Adipocyte (in vitro differentiated cells): ENCODE measurements at regions not wholly inside any gene's neighbourhood (a gene's known extent, or its start where the extent isn't known, plus 50 kb on each side); places are given as distances from the start of the nearest gene placed in this dataset.

Source experiments
- DNase-seq: peaks from one replicate; pipeline ENCODE4 v3.0.0-alpha.2; 2015; ENCODE audit warnings: low read depth
- H3K27me3 ChIP-seq: replicated peaks from 2 replicates; pipeline ENCODE4 v1.7.0; 2013; ENCODE audit warnings: mild to moderate bottlenecking, low read length, moderate library complexity; ENCODE audit not compliant: control insufficient read depth, insufficient read depth
- H3K36me3 ChIP-seq: 2 replicates; pipeline ENCODE4 v1.7.0; 2013; ENCODE audit warnings: low read length, mild to moderate bottlenecking, moderate library complexity; ENCODE audit not compliant: control insufficient read depth, insufficient read depth, severe bottlenecking
- H3K4me1 ChIP-seq: 2 replicates; pipeline ENCODE4 v1.7.0; 2013; ENCODE audit warnings: mild to moderate bottlenecking, low read length, moderate library complexity; ENCODE audit not compliant: control insufficient read depth, insufficient read depth
- H3K4me3 ChIP-seq: 2 replicates; pipeline ENCODE4 v1.7.0; 2013; ENCODE audit warnings: mild to moderate bottlenecking, low read length, moderate library complexity
- H3K9ac ChIP-seq: 2 replicates; pipeline ENCODE4 v1.7.0; 2013; ENCODE audit warnings: mild to moderate bottlenecking, low read length, moderate library complexity
- H3K9me3 ChIP-seq: 2 replicates; pipeline ENCODE4 v1.7.0; 2013; ENCODE audit warnings: mild to moderate bottlenecking, low read length, moderate library complexity; ENCODE audit not compliant: control insufficient read depth

DNA sequence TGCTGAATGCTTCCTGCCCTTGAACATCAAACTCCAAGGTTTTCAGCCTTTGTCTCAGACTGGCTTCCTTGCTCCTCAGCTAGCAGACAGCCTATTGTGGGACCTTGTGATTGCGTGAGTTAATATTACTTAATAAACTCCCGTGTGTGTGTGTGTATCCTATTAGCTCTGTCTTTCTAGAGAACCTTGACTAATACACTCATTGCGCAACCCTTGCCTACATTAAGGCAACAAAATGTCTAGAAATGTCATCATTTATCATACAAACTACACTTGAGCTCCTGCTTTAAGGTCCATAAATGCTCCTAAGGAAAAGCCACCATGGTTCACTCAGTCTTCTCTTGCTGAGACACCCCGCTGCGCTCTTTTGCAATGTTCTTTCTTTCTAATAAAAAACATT lies 2861.0 kb downstream of the PCDH9 start:
- Histone ChIP-seq H3K9ac (no peak overlapping the region), H3K4me1 (no peaks in the 10 kb centered on the region), H3K9me3 (no peaks in the 10 kb centered on the region), H3K4me3 (no peak overlapping the region), H3K27me3 (no peaks in the 10 kb centered on the region), H3K36me3 (no peaks in the 10 kb centered on the region)
- DNase-seq = peak; percentile 50

DNA sequence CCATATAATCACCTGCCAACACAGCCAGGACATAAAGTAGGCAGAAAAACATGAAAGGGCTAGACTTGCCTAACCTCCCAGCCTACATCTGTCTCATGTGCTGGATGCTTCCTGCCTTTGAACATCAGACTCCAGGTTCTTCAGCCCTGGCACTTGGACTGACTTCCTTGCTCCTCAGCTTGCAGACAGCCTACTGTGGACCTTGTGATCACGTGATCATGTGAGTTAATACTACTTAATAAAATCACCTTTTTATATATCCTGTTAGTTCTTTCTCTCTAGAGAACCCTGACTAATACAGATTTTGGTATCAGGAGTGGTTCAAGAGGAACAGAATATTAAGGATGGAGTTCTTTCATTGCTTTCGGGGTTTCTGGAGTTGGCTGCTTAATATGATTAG lies 2867.6 kb downstream of the PCDH9 start:
- Histone ChIP-seq H3K36me3 (no peaks in the 10 kb centered on the region), H3K9me3 (no peaks in the 10 kb centered on the region), H3K27me3 (no peaks in the 10 kb centered on the region), H3K4me3 (no peak overlapping the region), H3K9ac (no peak overlapping the region), H3K4me1 (no peaks in the 10 kb centered on the region)
- no peak for DNase-seq

DNA sequence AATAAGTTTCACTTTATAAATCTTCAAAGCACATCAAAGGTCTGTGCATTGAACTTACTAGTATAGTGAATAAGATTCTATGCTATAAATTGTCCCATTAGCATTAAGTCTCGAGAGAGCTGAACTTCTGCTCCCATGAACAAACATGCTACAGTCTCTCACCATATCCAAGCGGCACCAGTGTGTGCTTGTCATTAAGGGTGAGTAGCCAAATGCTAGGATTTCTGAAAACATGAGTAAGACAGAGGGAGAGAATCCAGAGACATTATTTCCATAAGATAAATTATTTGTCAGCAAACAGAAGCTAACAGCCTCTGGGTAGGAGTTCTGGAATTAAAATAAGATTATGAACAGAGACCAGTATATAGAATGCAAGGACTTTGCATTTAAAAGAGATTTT lies 2882.5 kb downstream of the PCDH9 start:
- H3K4me1 ChIP-seq = no peaks in the 10 kb centered on the region
- H3K9ac ChIP-seq = no peak overlapping the region
- no peaks in the 10 kb centered on the region for H3K27me3 ChIP-seq
- H3K36me3 ChIP-seq = no peaks in the 10 kb centered on the region
- no peak for DNase-seq
- no peak overlapping the region for H3K4me3 ChIP-seq
- peaks cover 3% of the 10 kb centered on the region for H3K9me3 ChIP-seq

DNA sequence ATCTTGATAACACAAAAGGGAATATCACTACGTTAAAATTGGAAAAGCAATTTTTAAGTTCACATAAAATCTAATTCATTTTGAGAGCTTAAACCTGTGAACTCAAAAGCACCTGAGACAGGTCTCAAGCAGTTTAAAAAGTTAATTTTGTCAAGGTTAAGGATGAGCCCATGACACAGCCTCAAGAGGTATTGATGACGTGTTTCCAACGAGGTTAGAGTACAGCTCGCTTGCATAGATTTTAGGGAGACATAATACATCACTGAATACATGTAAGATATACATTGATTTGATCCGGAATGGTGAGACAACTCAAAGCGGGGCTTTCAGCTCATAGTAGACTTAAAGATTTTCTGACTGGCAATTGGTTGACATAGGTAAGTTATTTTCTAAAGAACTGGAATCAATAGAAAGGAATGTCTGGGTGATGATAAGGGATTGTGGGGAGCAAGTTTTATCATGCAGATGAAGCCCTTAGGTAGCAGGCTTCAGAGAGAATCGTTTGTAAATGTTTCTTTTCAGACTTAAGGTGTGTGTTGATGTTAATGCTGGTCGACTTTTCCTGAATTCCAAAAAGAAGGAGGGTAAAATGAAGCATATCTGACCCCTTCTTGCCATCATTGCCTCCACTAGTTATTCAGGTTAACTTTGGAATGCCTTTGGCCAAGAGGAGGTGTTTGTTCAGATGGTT lies 2890.6 kb downstream of the PCDH9 start:
- no peak overlapping the region for H3K9ac ChIP-seq
- H3K4me1 ChIP-seq = no peaks in the 10 kb centered on the region
- peaks cover 10% of the 10 kb centered on the region for H3K9me3 ChIP-seq
- H3K27me3 ChIP-seq = no peaks in the 10 kb centered on the region
- no peaks in the 10 kb centered on the region for H3K36me3 ChIP-seq
- no peak for DNase-seq
- H3K4me3 ChIP-seq = no peak overlapping the region

DNA sequence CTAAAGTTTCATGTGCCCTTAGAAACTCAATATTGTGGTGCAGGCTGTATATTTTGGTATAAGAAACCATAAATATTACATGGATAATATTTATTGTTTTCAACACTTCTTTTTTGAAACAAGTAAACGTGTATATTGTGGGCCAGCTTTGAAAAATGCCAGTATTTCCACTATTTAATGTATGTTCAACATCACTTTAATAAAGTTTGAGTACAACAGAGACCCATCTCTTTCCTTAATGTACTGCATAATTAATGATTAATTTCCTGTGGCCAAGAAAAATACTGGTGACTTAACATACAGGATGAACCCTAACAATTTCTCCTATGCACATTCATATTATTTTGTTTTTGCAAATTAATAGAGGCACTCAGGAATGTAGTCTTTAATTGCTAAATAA lies 2891.5 kb downstream of the PCDH9 start:
- H3K36me3 ChIP-seq = no peaks in the 10 kb centered on the region
- H3K9ac ChIP-seq = no peak overlapping the region
- no peaks in the 10 kb centered on the region for H3K4me1 ChIP-seq
- no peaks in the 10 kb centered on the region for H3K27me3 ChIP-seq
- no peak overlapping the region for H3K4me3 ChIP-seq
- peaks cover 10% of the 10 kb centered on the region for H3K9me3 ChIP-seq
- no peak for DNase-seq

DNA sequence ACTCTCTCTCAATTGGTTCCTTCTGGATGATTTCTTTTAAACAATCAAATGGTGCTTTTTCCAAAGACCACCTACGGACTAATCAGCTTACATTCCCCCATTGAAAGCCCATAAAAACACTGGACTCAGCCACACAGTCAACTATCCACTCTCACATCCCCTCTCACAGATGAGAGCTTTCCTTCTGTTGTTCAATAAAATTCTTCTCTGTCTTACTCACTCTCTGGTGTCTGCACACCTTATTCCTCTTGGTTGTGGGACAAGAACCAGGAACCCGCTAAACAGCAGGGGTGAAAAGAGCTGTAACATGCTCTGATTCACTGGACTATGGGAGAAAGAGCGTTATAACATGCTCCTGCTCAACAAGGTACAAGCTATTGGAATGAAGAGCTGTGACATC lies 2896.2 kb downstream of the PCDH9 start:
- Histone ChIP-seq H3K36me3 (no peaks in the 10 kb centered on the region), H3K9ac (no peak overlapping the region), H3K9me3 (peaks cover 3% of the 10 kb centered on the region), H3K27me3 (no peaks in the 10 kb centered on the region), H3K4me1 (no peaks in the 10 kb centered on the region), H3K4me3 (no peak overlapping the region)
- no peak for DNase-seq

DNA sequence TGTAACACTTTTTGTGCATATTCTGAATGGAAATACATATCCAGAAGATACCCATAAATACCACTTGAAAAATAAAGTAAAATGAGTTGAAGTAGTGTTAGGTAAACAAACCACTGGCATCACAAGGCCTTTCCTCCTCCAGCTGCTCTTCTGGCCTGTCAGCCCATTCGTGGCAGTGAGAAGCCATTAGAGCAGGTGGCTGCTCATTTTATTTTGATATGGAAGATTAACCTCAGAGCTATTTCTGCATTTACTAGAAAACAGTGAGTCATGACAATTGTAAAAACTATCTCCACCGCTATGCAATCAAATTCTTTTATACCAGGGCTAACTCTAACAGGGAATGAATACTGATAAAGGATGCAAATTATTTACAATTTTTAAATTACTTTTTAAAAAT lies 2898.1 kb downstream of the PCDH9 start:
- DNase-seq = no peak
- H3K9me3 ChIP-seq = peaks cover 3% of the 10 kb centered on the region

DNA sequence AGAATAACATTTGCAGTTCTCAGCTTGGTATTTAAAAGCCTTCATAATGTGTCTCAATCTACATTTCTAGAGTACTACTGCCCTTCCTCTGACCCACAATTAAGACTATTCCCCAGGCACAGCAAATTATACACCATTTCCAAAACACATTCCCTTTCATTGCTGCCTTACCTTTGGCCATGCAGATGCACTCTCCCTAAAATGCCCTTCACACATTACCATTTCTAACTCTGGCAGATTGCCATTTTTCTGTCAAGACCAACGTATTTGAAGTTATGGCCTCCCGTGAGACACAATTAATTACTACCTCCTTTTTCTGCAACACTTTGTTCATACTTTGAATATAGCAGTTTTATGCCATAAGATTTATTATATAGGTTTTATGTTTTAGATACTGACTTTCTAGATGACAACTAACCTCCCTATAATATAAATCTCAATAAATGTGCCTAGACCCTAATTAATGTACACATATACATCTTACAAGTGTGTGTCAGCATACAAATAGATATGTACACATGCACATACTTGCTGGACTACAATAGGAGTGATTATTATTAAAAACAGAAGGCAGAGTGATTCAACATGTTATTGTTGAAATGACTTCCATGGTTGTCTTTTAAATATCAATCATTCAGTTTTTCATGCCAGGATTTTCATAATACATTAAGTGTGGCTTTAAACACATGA lies 2902.5 kb downstream of the PCDH9 start:
- H3K9ac ChIP-seq = no peak overlapping the region
- H3K4me1 ChIP-seq = no peaks in the 10 kb centered on the region
- no peaks in the 10 kb centered on the region for H3K27me3 ChIP-seq
- H3K9me3 ChIP-seq = peaks cover 3% of the 10 kb centered on the region
- no peak for DNase-seq
- no peaks in the 10 kb centered on the region for H3K36me3 ChIP-seq
- H3K4me3 ChIP-seq = no peak overlapping the region

More for the DNA sequence above, 2898.1 kb downstream of the PCDH9 start:
- H3K36me3 ChIP-seq = no peaks in the 10 kb centered on the region
- no peak overlapping the region for H3K9ac ChIP-seq
- no peaks in the 10 kb centered on the region for H3K27me3 ChIP-seq
- no peak overlapping the region for H3K4me3 ChIP-seq
- H3K4me1 ChIP-seq = no peaks in the 10 kb centered on the region

DNA sequence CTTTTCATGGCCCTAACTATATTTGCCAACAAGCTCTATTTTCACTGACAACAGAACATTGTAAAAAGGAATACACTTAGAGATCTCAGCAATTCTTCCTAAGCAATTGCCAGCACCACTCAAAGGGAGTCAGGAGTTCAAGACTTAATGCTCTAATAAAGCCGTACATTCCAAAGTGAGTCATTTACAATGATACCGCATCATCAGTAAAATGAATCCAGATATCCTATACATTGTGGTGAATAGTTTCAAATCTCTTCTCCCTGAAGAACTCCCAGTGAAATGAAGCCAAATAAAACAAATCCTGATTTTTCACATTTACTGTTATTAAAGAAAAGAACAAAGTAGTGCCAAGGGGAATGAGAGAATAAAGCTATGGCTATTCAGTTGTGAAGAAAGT lies 2898.7 kb upstream of the PCDH20 start:
- peak; percentile 18 for DNase-seq
- Histone ChIP-seq H3K36me3 (no peaks in the 10 kb centered on the region), H3K27me3 (no peaks in the 10 kb centered on the region), H3K4me1 (no peaks in the 10 kb centered on the region), H3K9ac (no peak overlapping the region), H3K4me3 (no peak overlapping the region), H3K9me3 (peaks cover 3% of the 10 kb centered on the region)

DNA sequence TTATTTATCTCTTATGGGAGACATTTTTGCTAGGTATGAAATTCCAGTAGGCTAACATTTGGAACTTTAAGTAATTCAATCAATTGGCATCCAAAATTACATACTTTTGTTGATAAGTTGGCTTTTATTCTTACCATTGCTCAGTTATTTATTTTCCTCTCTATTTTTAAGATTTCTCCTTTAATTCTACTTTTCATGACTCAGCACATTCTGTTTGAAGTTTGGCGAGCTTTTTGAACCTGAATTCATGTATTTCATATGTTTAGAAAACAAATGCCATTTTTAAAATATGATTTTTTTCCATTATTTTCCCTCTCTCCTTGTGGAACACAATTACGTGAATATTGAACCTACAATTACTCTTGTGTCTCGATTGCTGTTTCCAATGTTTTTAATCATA lies 2896.3 kb upstream of the PCDH20 start:
- Histone ChIP-seq H3K4me1 (no peaks in the 10 kb centered on the region), H3K4me3 (no peak overlapping the region), H3K9me3 (peaks cover 3% of the 10 kb centered on the region), H3K9ac (no peak overlapping the region), H3K27me3 (no peaks in the 10 kb centered on the region), H3K36me3 (no peaks in the 10 kb centered on the region)
- no peak for DNase-seq

DNA sequence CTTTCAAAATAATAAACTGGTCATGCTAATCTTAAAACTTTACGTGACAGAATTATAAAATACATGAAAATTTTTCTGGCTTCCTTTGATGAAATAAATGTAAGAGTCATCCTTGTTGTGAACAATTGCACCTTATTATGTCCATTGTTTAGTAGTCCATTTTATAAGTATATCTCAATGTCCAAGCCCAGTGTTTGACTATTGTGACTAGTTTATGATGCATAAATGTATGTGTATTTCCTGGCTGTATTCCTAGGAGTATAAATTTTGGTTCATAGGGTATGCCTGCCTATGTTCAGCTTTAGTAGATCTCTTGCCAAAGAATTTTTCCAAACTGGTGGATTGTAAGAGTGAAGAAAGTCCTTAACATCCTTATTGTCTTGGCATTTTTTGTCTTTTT lies 2895.5 kb upstream of the PCDH20 start:
- H3K27me3 ChIP-seq = no peaks in the 10 kb centered on the region
- no peak overlapping the region for H3K9ac ChIP-seq
- no peak overlapping the region for H3K4me3 ChIP-seq
- no peak for DNase-seq
- H3K4me1 ChIP-seq = no peaks in the 10 kb centered on the region
- H3K9me3 ChIP-seq = peaks cover 3% of the 10 kb centered on the region
- H3K36me3 ChIP-seq = no peaks in the 10 kb centered on the region

DNA sequence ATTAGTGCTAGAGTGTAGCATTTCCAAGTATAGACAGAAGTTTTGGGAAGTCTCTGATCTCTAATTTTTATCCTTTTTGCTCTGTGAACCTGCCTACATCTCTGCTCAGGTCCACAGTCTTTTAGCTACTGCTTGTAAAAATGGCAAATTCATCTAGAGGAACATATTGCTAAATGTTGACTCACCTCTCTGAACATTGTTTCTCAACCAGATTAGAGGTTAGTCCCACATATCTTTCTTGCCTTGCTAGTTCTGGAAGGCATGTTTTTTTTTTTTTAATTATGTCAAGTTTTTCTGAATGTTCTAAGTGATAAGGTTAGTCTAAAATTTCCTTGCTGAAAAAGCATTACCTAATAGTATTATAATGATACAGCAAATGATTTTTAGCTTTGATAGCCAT lies 2889.6 kb upstream of the PCDH20 start:
- H3K4me3 ChIP-seq = no peak overlapping the region
- no peaks in the 10 kb centered on the region for H3K27me3 ChIP-seq
- no peak overlapping the region for H3K9ac ChIP-seq
- H3K9me3 ChIP-seq = no peaks in the 10 kb centered on the region
- no peaks in the 10 kb centered on the region for H3K36me3 ChIP-seq
- peak; percentile 66 for DNase-seq
- H3K4me1 ChIP-seq = no peaks in the 10 kb centered on the region
